ENCODE measurements at regions not wholly inside any gene's neighbourhood (a gene's known extent, or its start where the extent isn't known, plus 50 kb on each side); places are given as distances from the start of the nearest gene placed in this dataset.

GRCh38 chr1:193749868-193750267 is 563.5 kb upstream of the B3GALT2 start:
- Histone ChIP-seq H3K27ac (no peak overlapping the region), H3K79me2 (no peaks in the 10 kb centered on the region)
- WGBS (ENCODE audit: low lambda C conversion rate, missing lambda C conversion rate), result 95% methylated on average over 2 of the region's 2 CpGs

GRCh38 chr1:193747579-193747978 is 561.2 kb upstream of the B3GALT2 start:
- Histone ChIP-seq H3K79me2 (no peaks in the 10 kb centered on the region), H3K9me2 (replicated peaks; ENCODE audit: insufficient read depth) (no peaks in the 10 kb centered on the region), H3K4me3 (no peak overlapping the region), H3K4me1 (ENCODE audit: insufficient read depth) (no peaks in the 10 kb centered on the region), H3K4me2 (no peak overlapping the region), H3K27me3 (no peaks in the 10 kb centered on the region), H2AFZ (no peak overlapping the region), H4K20me1 (ENCODE audit: insufficient read depth, poor library complexity, severe bottlenecking) (no peaks in the 10 kb centered on the region), H3K9me3 (ENCODE audit: low read depth) (no peaks in the 10 kb centered on the region), H3K27ac (no peak overlapping the region), H3K36me3 (replicated peaks; ENCODE audit: insufficient read depth, low read depth) (no peaks in the 10 kb centered on the region)
- no peak for DNase-seq (ENCODE audit: low spot score)
- TF ChIP-seq, protein P1, sequence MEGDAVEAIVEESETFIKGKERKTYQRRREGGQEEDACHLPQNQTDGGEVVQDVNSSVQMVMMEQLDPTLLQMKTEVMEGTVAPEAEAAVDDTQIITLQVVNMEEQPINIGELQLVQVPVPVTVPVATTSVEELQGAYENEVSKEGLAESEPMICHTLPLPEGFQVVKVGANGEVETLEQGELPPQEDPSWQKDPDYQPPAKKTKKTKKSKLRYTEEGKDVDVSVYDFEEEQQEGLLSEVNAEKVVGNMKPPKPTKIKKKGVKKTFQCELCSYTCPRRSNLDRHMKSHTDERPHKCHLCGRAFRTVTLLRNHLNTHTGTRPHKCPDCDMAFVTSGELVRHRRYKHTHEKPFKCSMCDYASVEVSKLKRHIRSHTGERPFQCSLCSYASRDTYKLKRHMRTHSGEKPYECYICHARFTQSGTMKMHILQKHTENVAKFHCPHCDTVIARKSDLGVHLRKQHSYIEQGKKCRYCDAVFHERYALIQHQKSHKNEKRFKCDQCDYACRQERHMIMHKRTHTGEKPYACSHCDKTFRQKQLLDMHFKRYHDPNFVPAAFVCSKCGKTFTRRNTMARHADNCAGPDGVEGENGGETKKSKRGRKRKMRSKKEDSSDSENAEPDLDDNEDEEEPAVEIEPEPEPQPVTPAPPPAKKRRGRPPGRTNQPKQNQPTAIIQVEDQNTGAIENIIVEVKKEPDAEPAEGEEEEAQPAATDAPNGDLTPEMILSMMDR (IDR thresholded peaks at IDR 0.05; ENCODE audit: poor library complexity), result no peak
- TF ChIP-seq EZH2phosphoT487 (IDR thresholded peaks at IDR 0.05; ENCODE audit: low read depth, severe bottlenecking, unreplicated experiment) (no peak), EZH2 (IDR thresholded peaks at IDR 0.05; ENCODE audit: borderline replicate concordance) (no peak)
- WGBS (ENCODE audit: low lambda C conversion rate, missing lambda C conversion rate), result 96% methylated on average over 1 of the region's 1 CpG

More at GRCh38 chr1:193749868-193750267, 563.5 kb upstream of the B3GALT2 start:
- H3K4me1 ChIP-seq (ENCODE audit: insufficient read depth), result peaks cover 6% of the 10 kb centered on the region
- DNase-seq (ENCODE audit: low spot score), result no peak
- TF ChIP-seq EZH2phosphoT487 (IDR thresholded peaks at IDR 0.05; ENCODE audit: low read depth, severe bottlenecking, unreplicated experiment) (no peak), EZH2 (IDR thresholded peaks at IDR 0.05; ENCODE audit: borderline replicate concordance) (no peak)
- TF ChIP-seq, protein P1 (IDR thresholded peaks at IDR 0.05; ENCODE audit: poor library complexity), result no peak
- no peaks in the 10 kb centered on the region for H4K20me1 ChIP-seq (ENCODE audit: insufficient read depth, poor library complexity, severe bottlenecking)
- H3K9me2 ChIP-seq (replicated peaks; ENCODE audit: insufficient read depth), result no peaks in the 10 kb centered on the region
- no peaks in the 10 kb centered on the region for H3K36me3 ChIP-seq (replicated peaks; ENCODE audit: insufficient read depth, low read depth)
- no peak overlapping the region for H3K4me2 ChIP-seq
- H3K27me3 ChIP-seq, result no peaks in the 10 kb centered on the region
- H2AFZ ChIP-seq, result no peak overlapping the region
- no peak overlapping the region for H3K4me3 ChIP-seq
- H3K9me3 ChIP-seq (ENCODE audit: low read depth), result no peaks in the 10 kb centered on the region

DNA sequence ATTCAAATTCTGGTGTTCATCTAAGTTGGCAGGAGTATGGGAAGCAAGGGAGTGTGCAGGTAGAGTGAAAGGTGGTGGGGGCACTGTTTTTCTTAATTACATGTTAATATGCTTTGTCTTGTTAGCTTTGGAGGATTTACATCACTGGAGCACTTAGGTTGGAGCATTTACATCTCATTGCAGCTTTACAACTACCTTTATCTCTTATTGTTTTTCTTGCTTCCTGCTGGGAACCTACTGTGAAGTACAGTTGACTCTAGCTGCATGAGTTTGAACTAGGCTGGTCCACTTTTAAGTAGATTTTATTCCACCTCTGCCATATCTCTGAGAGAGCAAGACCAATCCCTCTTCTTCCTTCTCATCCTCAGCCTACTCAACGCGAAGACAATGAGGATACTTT is 554.8 kb upstream of the B3GALT2 start:
- Histone ChIP-seq H3K4me2 (no peak overlapping the region), H3K4me3 (no peak overlapping the region), H3K27ac (no peak overlapping the region), H3K9me3 (ENCODE audit: low read depth) (no peaks in the 10 kb centered on the region), H3K9me2 (replicated peaks; ENCODE audit: insufficient read depth) (no peaks in the 10 kb centered on the region), H3K36me3 (replicated peaks; ENCODE audit: insufficient read depth, low read depth) (no peaks in the 10 kb centered on the region), H3K79me2 (no peaks in the 10 kb centered on the region), H4K20me1 (ENCODE audit: insufficient read depth, poor library complexity, severe bottlenecking) (no peaks in the 10 kb centered on the region), H3K27me3 (no peaks in the 10 kb centered on the region), H3K4me1 (ENCODE audit: insufficient read depth) (no peaks in the 10 kb centered on the region), H2AFZ (no peak overlapping the region)
- 39% methylated on average over 2 of the region's 2 CpGs for WGBS (ENCODE audit: low lambda C conversion rate, missing lambda C conversion rate)
- TF ChIP-seq EZH2 (IDR thresholded peaks at IDR 0.05; ENCODE audit: borderline replicate concordance), result no peak
- DNase-seq (ENCODE audit: low spot score), result no peak

GRCh38 chr1:193740762-193741161 is 554.3 kb upstream of the B3GALT2 start:
- Histone ChIP-seq H3K4me1 (ENCODE audit: insufficient read depth) (no peaks in the 10 kb centered on the region), H3K9me2 (replicated peaks; ENCODE audit: insufficient read depth) (no peaks in the 10 kb centered on the region), H2AFZ (no peak overlapping the region), H3K9me3 (ENCODE audit: low read depth) (no peaks in the 10 kb centered on the region), H4K20me1 (ENCODE audit: insufficient read depth, poor library complexity, severe bottlenecking) (no peaks in the 10 kb centered on the region), H3K27ac (no peak overlapping the region), H3K36me3 (replicated peaks; ENCODE audit: insufficient read depth, low read depth) (no peaks in the 10 kb centered on the region), H3K4me2 (no peak overlapping the region), H3K27me3 (no peaks in the 10 kb centered on the region), H3K4me3 (no peak overlapping the region), H3K79me2 (no peaks in the 10 kb centered on the region)
- 88% methylated on average over 1 of the region's 1 CpG for WGBS (ENCODE audit: low lambda C conversion rate, missing lambda C conversion rate)
- DNase-seq (ENCODE audit: low spot score), result no peak
- TF ChIP-seq EZH2 (IDR thresholded peaks at IDR 0.05; ENCODE audit: borderline replicate concordance), result no peak
- no peak for TF ChIP-seq EZH2phosphoT487 (IDR thresholded peaks at IDR 0.05; ENCODE audit: low read depth, severe bottlenecking, unreplicated experiment)
- TF ChIP-seq, protein P1 (IDR thresholded peaks at IDR 0.05; ENCODE audit: poor library complexity), result no peak
